D341Med (cell line): ENCODE measurements at regions not wholly inside any gene's neighbourhood (a gene's known extent, or its start where the extent isn't known, plus 50 kb on each side); places are given as distances from the start of the nearest gene placed in this dataset.

Experiments used
- DNase-seq: peaks from one replicate; pipeline ENCODE4 v3.0.0; 2012; ENCODE audit warnings: low spot score

GRCh38 chr15:70262591-70263274 is 165.0 kb upstream of the TLE3 start:
- no peak for DNase-seq

DNA sequence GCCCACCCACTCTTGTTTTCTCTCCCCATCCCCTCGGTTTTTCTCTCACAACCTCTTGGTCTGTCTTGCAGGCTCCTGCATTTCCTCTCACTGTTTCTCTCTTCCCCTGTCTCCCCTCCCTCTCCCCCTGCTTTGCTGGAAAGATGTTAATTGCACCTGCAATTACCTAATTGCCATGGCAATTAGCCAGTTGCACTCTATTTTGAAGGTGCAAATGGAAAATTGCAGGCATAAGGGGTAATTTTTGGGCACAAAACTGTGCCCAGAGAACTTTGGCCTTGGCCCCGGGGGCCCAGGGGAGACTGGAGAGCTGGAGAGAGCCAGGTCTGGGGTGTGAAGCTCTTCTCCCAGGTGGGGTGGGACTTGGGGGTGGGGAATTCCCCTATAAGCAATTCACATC is 164.5 kb upstream of the TLE3 start:
- no peak for DNase-seq

GRCh38 chr15:70261083-70261482 is 163.4 kb upstream of the TLE3 start:
- DNase-seq: no peak

GRCh38 chr15:70260580-70260979 is 162.9 kb upstream of the TLE3 start:
- no peak for DNase-seq

DNA sequence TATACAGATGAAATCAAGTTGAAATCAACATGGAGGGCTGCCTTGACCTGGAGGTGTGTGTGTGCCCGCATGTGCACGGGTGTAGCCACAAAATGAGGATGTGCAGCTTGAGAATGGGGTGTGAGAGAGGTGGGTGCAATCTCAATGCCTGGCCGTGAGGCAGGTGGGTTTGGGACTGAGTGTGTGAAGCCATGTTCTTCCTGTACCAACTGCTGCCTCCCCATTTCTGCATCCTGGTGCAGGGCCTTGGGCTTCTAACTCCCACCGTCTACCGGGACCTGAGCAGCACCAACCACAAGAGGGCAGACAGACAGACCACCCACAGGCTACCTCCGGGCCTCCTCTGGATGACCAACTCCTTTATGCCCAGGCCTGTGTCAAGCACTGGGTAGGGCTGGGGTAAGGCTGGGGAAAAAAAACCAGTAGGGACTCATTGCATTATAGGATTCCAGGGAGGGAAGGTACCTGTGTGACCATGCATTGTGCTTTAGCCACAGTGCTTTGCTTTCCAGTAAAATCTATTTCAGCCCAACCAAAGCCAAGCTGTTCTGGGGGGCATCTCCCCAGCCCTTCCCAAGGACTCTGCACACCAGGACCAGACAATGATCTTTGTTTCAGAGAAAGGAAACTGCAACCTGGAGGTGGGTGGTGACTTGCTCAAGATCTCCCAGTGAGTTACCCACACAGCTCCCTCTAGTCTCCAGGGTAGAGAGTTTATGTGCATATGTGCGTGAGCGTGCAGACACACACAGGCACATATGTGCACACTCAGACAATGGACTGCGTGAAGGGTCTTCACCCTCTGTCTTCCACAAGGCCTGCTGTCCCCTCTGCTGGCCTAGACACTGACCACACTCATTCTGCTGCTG is 162.2 kb upstream of the TLE3 start:
- no peak for DNase-seq

- no peak for DNase-seq
Observed at GRCh38 chr15:70259028-70259424, 161.3 kb upstream of the TLE3 start.

DNA sequence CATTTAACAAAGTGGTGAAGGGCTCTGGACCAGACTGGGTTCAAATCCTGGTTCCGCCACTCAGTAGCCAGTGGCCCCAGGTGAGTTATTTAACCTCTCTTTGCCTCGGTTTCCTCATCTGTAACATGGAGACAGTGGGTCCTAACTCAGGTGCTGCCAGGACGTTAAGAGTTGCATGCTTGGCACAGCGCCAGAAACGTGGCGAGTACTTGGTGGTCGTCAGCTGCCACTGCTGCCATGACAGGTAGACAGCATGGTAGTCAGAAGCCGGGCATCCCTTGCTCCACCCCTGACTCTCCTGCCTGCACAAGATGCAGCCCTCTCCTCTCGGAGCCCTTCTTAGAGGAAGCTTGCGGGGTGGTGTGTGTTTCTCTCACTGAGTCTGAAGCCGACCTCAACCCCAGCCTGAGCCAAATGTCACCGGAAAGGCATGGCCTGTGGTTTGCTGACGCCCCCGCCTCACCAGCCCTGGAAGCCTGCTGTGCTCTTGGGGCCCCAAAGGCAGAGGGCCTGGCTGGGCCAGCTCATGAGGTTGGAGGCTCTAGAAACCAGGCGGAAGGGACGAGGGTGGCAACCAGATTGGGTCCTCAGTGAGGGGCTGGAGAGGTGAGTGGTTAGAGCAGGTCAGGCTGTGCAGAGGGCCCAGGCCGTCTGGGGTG is 160.8 kb upstream of the TLE3 start:
- no peak for DNase-seq

- no peak for DNase-seq
Observed at GRCh38 chr15:70257573-70258248, 160.0 kb upstream of the TLE3 start.

- DNase-seq: no peak
Observed at GRCh38 chr15:70257047-70257446, 159.3 kb upstream of the TLE3 start.

DNA sequence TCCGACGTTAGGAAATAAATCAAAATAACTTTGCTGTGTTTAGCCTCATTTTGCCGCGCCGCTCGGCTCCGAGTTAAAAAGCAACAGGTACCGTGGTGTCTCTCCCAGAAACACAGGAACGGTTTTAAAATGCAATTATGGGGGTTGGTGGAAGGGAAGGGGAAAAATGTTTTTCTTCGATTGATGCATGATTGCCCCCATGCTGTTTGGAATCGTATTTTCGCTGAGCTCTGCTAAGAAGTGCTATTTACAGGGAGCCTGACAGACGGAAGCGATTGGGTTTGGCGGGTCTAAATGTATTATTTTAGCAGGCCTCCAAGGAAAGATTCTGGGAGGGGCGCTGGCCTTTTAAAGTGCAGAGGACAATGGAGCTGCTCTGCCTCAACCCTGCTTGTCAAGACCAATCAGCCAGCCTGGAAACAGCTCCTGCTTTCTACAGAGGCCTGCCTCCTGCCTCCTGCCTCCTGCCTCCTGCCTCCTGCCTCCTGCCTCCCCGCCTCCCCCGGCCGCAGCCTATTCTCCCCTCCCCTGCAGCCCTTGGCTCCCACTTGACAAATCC is 156.7 kb upstream of the TLE3 start:
- no peak for DNase-seq

- DNase-seq: no peak
Observed at GRCh38 chr15:70253461-70254156, 155.9 kb upstream of the TLE3 start.

DNA sequence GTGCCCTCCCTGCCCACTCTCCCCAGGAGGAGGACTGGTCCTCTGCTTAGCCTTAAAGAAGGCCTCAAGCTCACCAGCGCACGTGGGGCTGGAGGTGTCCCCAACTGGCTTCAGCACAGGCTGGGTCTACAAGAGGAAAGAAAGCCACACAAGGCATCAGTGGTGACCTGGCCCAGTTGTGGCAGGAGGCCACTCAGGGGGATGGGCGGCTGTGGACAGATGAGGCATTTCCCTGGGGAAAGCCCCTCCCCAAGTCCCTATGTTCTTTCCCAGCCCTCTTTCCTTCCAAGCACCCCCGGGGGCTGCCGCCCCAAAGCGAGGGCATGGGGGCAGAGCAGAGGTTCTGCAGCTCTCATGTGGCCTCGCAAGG is 155.2 kb upstream of the TLE3 start:
- no peak for DNase-seq

DNA sequence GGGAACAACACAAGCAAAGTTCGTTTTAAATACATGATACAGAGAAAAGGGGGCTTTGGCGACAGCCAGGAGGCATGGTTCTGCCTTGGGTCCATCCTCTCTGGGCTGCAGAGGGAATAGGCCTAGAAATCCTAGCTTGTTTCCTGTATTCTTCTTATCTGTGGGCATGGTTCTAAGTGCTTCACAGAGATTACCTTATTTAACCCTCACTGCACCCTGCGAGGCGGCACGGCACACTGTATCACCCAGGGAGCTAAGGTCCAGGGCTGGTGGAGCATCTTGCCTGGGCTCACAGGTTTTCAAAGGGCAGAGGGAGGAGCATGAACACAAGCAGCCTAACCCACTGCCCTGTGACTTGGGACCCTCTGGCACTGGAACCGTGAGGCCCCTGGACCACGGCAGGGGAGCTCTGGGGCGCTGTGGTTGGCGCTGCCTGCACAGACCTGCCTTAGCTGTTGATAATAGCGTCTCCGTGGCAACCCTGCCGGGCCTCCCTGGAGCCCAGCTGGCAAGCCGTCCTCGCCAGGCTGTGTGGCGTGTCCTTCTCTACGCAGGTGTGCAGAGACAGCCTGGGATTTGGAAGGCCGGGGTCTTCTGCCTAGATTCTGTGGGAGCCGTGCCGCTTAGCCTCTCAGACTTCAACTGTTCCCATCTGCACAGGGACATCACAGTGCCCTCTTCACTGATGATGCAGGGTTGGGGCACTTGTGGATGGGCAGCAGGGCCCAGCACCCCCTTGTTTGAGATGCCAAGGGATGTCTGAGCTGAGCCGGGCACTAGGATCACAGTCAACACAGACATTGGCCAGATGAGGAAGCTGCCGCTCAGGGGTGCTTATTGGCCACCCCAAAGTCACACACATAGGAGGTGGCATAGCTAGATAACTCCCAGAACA is 154.6 kb upstream of the TLE3 start:
- no peak for DNase-seq

DNA sequence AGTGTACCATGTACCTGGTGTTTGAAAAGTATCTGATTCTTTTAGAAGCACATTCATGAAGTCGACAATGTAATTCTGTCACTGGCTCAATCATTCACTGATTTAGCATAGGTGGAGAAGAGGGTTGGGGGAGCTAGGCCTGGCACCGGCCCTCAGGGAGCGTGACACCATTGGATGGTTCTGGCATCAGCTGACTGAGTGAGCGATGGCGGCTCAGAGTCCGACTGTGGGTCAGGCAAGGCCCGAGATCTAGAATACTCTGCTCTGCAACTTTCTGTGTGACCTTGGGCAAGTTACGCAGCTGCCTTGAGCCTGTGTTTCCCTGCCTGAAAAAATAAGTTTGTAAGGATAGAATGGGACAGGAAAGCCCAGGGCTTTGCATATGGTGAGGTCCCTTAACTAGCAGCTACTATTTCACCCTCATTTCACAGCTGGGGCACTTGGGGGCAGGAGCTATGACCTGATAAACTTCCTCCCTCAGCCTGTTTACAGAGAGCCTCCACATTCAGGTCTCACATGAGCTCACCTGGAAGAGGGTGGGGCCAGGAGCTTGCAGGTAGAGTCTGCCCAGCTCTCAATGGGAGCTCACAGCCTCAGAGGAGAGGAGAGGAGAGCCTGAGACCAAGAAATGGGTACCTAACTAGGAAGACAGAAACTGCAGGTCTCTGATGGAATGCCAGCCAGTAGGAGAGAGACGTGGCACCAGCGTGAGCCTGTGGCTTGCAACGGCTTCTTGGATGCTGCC is 153.7 kb upstream of the TLE3 start:
- no peak for DNase-seq

DNA sequence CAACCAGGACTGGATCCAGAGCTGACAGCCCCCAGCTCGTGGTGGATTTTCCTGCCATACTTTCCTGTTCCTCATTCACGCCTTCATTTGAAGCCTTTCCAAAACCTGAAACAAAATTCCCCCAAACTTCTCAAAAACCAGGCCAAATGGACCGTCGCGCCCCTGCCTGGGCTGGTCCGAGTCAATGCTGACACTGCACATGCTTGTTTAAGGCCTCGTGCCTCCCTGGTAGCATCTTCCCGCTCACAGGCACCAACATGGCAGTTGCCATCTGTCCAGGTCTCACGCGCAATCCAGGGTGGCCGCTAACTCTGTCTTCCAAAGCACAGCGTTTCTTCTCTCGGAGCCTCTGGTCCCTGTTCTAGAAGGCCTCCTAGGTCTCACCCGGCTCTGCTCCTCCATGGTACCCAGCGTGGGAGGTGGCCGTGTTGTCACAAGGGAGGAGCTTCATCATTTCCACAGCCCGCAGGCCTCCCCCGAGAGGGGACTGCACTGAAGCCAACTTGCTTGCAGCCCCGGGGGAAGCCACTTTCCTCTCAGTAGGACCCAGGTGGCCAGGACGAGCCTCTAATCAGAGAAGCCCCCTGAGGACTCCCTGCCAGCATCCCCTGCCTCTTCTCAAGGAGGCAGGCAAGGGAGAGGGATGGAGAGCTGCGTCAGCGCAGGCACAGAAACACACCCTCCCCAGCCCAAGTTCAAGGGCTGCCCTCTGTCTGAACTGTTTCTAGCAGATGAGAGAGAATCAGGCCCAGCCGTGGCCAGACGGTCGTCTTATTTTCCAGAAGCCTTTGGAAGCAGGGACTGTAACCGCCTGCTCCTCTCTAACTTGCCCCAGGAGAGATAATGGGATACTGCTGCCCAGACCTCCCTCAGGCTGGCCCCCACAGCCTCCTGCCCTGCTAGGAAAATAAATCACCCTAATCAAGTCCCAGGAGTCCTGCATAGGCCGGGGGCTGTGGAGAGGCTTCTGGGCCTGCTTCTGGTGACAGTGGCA is 152.8 kb upstream of the TLE3 start:
- DNase-seq: no peak

DNA sequence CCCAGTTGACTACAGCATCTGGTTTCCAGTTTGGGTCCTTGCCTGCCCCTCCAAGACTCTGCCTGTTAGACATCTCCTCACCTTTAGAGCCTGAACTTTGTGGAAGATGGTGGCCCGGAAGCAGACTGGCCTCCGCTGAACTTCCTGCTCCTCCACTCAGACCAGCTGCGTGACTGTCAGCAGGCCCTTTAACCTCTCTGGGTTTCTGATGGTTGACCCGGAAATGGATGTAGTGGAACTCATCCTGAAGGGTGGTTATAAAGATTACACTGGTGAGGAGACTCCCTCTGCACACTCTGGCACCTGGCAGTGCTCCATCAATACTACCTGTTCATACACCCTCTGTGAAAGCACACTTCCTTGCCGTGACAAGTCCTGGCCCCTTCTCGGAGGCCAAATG is 151.9 kb upstream of the TLE3 start:
- no peak for DNase-seq

GRCh38 chr15:70248116-70249025 is 150.7 kb upstream of the TLE3 start:
- peak; percentile 77 for DNase-seq

GRCh38 chr15:70247281-70247680 is 149.6 kb upstream of the TLE3 start:
- no peak for DNase-seq
